Panc1 (cell line): ENCODE measurements at regions not wholly inside any gene's neighbourhood (a gene's known extent, or its start where the extent isn't known, plus 50 kb on each side); places are given as distances from the start of the nearest gene placed in this dataset.
A peak's percentile ranks its signal among the peaks of the same experiment; 100 is the strongest.

Experiments used
- ATAC-seq: fragments of 200-7000 bp; cut with Tn5 transposase; 2 replicates; pipeline ENCODE4 v1.9.1; 2020; ENCODE audit warnings: mild to moderate bottlenecking, moderate library complexity
- BruUV-seq: library from RNA; stranded (reverse); fragments of 400-500 nt; replicated peaks from 2 replicates; lab custom pipeline; 2021; lab: Mats Ljungman, UMichigan
- CTCF ChIA-PET: fragments of 300-600 bp; sonication (Branson Sonifier 250); formaldehyde crosslinking; loops from one replicate; lab custom pipeline; 2022; ENCODE audit warnings: antibody characterized with exemption; lab: Charles Lee
- POLR2A ChIA-PET: fragments of 300-600 bp; sonication (Branson Sonifier 250); formaldehyde crosslinking; loops from one replicate; lab custom pipeline; 2022; ENCODE audit warnings: antibody characterized with exemption; lab: Charles Lee
- DNase-seq: peaks from one replicate; pipeline ENCODE4 v3.0.0-alpha.2; 2010; ENCODE audit warnings: low read depth, low spot score
- H3K27ac ChIP-seq: 2 replicates; pipeline ENCODE4 v1.5.1; 2011; ENCODE audit warnings: mild to moderate bottlenecking, low read length, inconsistent platforms
- H3K27me3 ChIP-seq: fragments of 200-500 bp; sonication (Bioruptor generic); 2 replicates; pipeline ENCODE4 v1.6.0; 2014; ENCODE audit warnings: low read length, inconsistent platforms; ENCODE audit not compliant: control insufficient read depth, insufficient read depth
- H3K36me3 ChIP-seq: fragments of 200-500 bp; sonication (Bioruptor generic); 2 replicates; pipeline ENCODE4 v1.5.1; 2014; ENCODE audit warnings: inconsistent platforms, mild to moderate bottlenecking, low read length, moderate library complexity; ENCODE audit not compliant: control insufficient read depth, insufficient read depth
- H3K4me1 ChIP-seq: 2 replicates; pipeline ENCODE4 v1.5.1; 2011; ENCODE audit warnings: inconsistent platforms, mild to moderate bottlenecking, low read length, moderate library complexity; ENCODE audit not compliant: control insufficient read depth, insufficient read depth
- H3K4me3 ChIP-seq, 2 experiments: 2 replicates each; pipeline ENCODE4 v1.5.1; 2011 to 2012; ENCODE audit warnings: low read depth in 2 of 2, low read length in 2 of 2, mild to moderate bottlenecking in 2 of 2, inconsistent platforms in 1 of 2, moderate library complexity in 1 of 2
- H3K9me3 ChIP-seq: fragments of 200-500 bp; sonication (Bioruptor generic); 2 replicates; pipeline ENCODE4 v1.5.1; 2014; ENCODE audit warnings: low read depth, mild to moderate bottlenecking, inconsistent platforms, low read length, moderate library complexity; ENCODE audit not compliant: control insufficient read depth, insufficient read depth
- POLR2AphosphoS5 ChIP-seq: IDR thresholded peaks from 2 replicates; pipeline ENCODE4 v1.6.1; 2012; ENCODE audit warnings: mild to moderate bottlenecking, low read depth, low read length, moderate library complexity
- SIN3A ChIP-seq: IDR thresholded peaks from 2 replicates; pipeline ENCODE4 v1.6.1; 2012; ENCODE audit warnings: low read depth, mild to moderate bottlenecking, low read length, moderate library complexity, borderline replicate concordance; ENCODE audit not compliant: insufficient read depth
- TCF7L2 ChIP-seq: IDR thresholded peaks from 2 replicates; pipeline ENCODE4 v1.6.1; 2011; ENCODE audit warnings: mild to moderate bottlenecking, low read depth, low read length, inconsistent platforms
- in situ Hi-C: cut with HindIII; loops from 2 replicates; pipeline ENCODE4 v1.10.0; 2016; ENCODE audit warnings: low sequenced_read_pairs, low pct_unique_long_range_greater_than_20kb
- intact Hi-C: fragments of 100-400 bp; cut with micrococcal nuclease; formaldehyde crosslinking; loops from one replicate; pipeline ENCODE4 v1.10.0; 2022; ENCODE audit not compliant: unreplicated experiment
- TF ChIP-seq, protein P1 (sequence below): fragments of 450-650 bp; IDR thresholded peaks from 2 replicates; pipeline ENCODE4 v1.5.1; 2017; ENCODE audit warnings: mild to moderate bottlenecking
- TF ChIP-seq, protein P2 (sequence below), 2 experiments: IDR thresholded peaks; 2 replicates each; pipeline ENCODE4 v1.6.1; 2011 to 2012; ENCODE audit warnings: low read depth in 2 of 2, control low read depth in 1 of 2, low read length in 1 of 2, mild to moderate bottlenecking in 1 of 2, moderate library complexity in 1 of 2; ENCODE audit not compliant: insufficient read depth in 1 of 2

DNA sequence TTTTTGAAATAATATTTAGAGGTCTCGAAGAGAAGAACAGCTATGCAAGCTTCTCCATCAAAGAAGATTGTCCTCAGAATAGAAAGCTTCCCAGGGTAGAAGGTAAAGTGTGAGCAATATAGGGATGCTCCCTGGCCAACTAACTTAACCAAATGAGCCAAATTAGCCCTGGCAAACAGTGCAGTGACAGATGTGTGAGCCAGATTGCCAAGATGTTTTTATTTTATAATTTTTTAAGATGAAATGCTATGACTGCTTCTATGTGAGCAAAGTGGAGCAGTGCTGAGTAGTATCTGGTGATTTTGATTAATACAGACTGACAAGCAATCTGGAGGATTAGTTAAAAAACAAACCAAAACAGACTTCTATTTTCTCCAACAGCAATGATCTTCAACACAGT, 202.1 kb downstream of the NOVA1 start:
- BruUV-seq = no TSS peak
- in situ Hi-C loops = no loop called here
- Histone ChIP-seq H3K4me1 (no peaks in the 10 kb centered on the region; the same call in 1 of the 2 replicates), H3K27me3 (no peaks in the 10 kb centered on the region), H3K27ac (no peak overlapping the region), H3K36me3 (no peaks in the 10 kb centered on the region), H3K4me3 (no peak overlapping the region), H3K9me3 (no peaks in the 10 kb centered on the region)
- TF ChIP-seq TCF7L2 = no peak
- TF ChIP-seq POLR2AphosphoS5 = no peak
- no peak for TF ChIP-seq SIN3A
- TF ChIP-seq, protein P1, sequence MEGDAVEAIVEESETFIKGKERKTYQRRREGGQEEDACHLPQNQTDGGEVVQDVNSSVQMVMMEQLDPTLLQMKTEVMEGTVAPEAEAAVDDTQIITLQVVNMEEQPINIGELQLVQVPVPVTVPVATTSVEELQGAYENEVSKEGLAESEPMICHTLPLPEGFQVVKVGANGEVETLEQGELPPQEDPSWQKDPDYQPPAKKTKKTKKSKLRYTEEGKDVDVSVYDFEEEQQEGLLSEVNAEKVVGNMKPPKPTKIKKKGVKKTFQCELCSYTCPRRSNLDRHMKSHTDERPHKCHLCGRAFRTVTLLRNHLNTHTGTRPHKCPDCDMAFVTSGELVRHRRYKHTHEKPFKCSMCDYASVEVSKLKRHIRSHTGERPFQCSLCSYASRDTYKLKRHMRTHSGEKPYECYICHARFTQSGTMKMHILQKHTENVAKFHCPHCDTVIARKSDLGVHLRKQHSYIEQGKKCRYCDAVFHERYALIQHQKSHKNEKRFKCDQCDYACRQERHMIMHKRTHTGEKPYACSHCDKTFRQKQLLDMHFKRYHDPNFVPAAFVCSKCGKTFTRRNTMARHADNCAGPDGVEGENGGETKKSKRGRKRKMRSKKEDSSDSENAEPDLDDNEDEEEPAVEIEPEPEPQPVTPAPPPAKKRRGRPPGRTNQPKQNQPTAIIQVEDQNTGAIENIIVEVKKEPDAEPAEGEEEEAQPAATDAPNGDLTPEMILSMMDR = no peak
- TF ChIP-seq, protein P2, sequence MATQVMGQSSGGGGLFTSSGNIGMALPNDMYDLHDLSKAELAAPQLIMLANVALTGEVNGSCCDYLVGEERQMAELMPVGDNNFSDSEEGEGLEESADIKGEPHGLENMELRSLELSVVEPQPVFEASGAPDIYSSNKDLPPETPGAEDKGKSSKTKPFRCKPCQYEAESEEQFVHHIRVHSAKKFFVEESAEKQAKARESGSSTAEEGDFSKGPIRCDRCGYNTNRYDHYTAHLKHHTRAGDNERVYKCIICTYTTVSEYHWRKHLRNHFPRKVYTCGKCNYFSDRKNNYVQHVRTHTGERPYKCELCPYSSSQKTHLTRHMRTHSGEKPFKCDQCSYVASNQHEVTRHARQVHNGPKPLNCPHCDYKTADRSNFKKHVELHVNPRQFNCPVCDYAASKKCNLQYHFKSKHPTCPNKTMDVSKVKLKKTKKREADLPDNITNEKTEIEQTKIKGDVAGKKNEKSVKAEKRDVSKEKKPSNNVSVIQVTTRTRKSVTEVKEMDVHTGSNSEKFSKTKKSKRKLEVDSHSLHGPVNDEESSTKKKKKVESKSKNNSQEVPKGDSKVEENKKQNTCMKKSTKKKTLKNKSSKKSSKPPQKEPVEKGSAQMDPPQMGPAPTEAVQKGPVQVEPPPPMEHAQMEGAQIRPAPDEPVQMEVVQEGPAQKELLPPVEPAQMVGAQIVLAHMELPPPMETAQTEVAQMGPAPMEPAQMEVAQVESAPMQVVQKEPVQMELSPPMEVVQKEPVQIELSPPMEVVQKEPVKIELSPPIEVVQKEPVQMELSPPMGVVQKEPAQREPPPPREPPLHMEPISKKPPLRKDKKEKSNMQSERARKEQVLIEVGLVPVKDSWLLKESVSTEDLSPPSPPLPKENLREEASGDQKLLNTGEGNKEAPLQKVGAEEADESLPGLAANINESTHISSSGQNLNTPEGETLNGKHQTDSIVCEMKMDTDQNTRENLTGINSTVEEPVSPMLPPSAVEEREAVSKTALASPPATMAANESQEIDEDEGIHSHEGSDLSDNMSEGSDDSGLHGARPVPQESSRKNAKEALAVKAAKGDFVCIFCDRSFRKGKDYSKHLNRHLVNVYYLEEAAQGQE (IDR thresholded peaks at IDR 0.05; ENCODE audit: insufficient read depth in 1 of 2, low read depth in 2 of 2, low read length in 1 of 2) = no peak
- ATAC-seq (no peak), DNase-seq (no peak)
- POLR2A ChIA-PET = no interaction called here
- CTCF ChIA-PET = no interaction called here
- intact Hi-C loops = no loop called here

DNA sequence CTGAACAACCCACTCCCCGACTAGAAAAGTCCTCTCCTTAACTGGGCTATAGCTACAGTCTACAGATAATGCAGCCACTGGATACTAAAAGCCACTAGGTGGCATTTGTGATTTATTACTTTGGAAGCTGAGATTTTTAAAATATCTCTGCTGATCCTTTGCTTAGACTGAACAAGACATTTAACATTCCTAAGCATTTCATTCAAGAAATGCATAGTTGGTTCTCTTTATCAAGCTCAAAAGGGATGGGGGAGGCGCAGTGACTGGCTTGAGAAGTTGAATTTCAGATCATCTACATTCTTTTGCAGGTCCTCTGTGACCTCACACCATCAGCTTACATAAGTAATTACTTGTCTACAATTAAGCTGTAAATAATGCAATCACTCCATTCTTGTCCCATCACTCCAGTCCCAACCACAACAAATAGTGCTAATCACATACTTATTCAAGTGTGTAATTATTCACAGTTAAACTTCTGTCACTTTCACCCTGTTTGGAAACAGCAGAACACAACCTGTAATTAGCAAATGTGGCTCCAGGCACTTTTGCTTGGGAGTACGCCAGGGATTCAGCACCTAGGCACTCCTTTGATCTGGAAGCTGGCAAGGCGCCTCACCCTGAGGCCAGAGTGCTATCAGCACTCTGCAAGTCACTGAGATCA, 203.6 kb downstream of the NOVA1 start:
- Histone ChIP-seq H3K4me1 (no peaks in the 10 kb centered on the region; the same call in 1 of the 2 replicates), H3K36me3 (no peaks in the 10 kb centered on the region), H3K27ac (no peak overlapping the region), H3K9me3 (no peaks in the 10 kb centered on the region), H3K4me3 (no peak overlapping the region), H3K27me3 (no peaks in the 10 kb centered on the region)
- ATAC-seq (no peak), DNase-seq (peak; percentile 12)
- POLR2A ChIA-PET = no interaction called here
- TF ChIP-seq, protein P1 = peak; percentile 18; the same call in 1 of the 2 replicates
- TF ChIP-seq POLR2AphosphoS5 = no peak
- TF ChIP-seq TCF7L2 = peak; percentile 68
- no TSS peak for BruUV-seq
- in situ Hi-C loops = no loop called here
- CTCF ChIA-PET = interaction anchor here (0.6 to 1.0 kb wide), 2 partner anchors 46 to 106 kb away, joined by 3 to 4 read pairs; no protein-coding TSS in a partner anchor
- intact Hi-C loops = no loop called here
